ENCODE measurements at regions not wholly inside any gene's neighbourhood (a gene's known extent, or its start where the extent isn't known, plus 50 kb on each side); places are given as distances from the start of the nearest gene placed in this dataset.

DNA sequence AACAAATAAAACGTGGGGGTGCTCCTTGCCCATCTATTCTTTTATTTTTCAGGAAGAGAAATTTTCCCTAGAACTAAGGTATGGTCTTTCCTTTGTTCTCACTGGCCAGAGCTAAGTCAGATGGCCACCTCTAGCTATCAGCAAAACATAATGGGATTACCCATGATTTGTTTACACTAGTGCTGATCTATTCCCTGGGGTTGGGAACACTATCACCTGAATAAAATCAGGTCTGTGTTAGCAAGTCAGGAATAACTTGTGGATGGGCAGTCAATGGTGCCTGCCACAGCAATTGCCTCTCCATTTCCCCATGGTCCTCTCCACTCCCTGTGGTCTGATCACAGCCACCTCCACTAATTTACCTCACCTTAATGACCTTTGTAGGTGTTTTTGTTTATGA lies 181.7 kb upstream of the CADPS start:
- CTCF ChIA-PET (ENCODE audit: low intra/inter-chr PET ratio, low total read pairs) = no interaction called here
- no peak for FAIRE-seq
- WGBS (ENCODE audit: low lambda C conversion rate) = 0% methylated on average over 1 of the region's 1 CpG

More for the DNA sequence above, 181.7 kb upstream of the CADPS start:
- no peak overlapping the region for H3K27ac ChIP-seq (ENCODE audit: extremely low read length, insufficient read depth, low read length)
- no peak overlapping the region for H3K4me2 ChIP-seq (ENCODE audit: low read depth, low read length)
- POLR2A ChIA-PET = no interaction called here
- DNase-seq (ENCODE audit: low spot score) (no peak), ATAC-seq (no peak)
- H3K27me3 ChIP-seq (ENCODE audit: control insufficient read depth in 1 of 2, insufficient read depth in 2 of 2, low read length in 2 of 2) = no peaks in the 10 kb centered on the region
- no peak overlapping the region for H3K9ac ChIP-seq (ENCODE audit: insufficient read depth, low read depth, low read length)
- no TSS peak for BruUV-seq (replicated peaks)
- no peaks in the 10 kb centered on the region for H3K9me3 ChIP-seq (ENCODE audit: low read length)
- H4K20me1 ChIP-seq (ENCODE audit: insufficient read depth, low read length) = no peaks in the 10 kb centered on the region
- no peak overlapping the region for H3K4me3 ChIP-seq (replicated peaks in 1 of 3; ENCODE audit: insufficient read depth in 1 of 3, low read depth in 2 of 3, low read length in 3 of 3)
- TF ChIP-seq ATAD3A (CRISPR knock-in tag; IDR thresholded peaks at IDR 0.05) (no peak), ZNF710 (CRISPR knock-in tag; IDR thresholded peaks at IDR 0.05; ENCODE audit: borderline replicate concordance) (no peak), TBP (CRISPR knock-in tag; IDR thresholded peaks at IDR 0.05) (no peak), SALL1 (CRISPR knock-in tag; IDR thresholded peaks at IDR 0.05) (no peak), ZBTB7A (CRISPR knock-in tag; IDR thresholded peaks at IDR 0.05) (no peak), SMAD3 (CRISPR knock-in tag; IDR thresholded peaks at IDR 0.05) (no peak), SP2 (CRISPR knock-in tag; IDR thresholded peaks at IDR 0.05) (no peak), RNF2 (conservative IDR thresholded peaks at IDR 0.05; ENCODE audit: low read depth) (no peak), SIN3A (IDR thresholded peaks at IDR 0.05; ENCODE audit: borderline replicate concordance, low read depth, low read length) (no peak), SETDB1 (CRISPR knock-in tag; IDR thresholded peaks at IDR 0.05; ENCODE audit: borderline replicate concordance) (no peak)
- TF ChIP-seq, protein P1, sequence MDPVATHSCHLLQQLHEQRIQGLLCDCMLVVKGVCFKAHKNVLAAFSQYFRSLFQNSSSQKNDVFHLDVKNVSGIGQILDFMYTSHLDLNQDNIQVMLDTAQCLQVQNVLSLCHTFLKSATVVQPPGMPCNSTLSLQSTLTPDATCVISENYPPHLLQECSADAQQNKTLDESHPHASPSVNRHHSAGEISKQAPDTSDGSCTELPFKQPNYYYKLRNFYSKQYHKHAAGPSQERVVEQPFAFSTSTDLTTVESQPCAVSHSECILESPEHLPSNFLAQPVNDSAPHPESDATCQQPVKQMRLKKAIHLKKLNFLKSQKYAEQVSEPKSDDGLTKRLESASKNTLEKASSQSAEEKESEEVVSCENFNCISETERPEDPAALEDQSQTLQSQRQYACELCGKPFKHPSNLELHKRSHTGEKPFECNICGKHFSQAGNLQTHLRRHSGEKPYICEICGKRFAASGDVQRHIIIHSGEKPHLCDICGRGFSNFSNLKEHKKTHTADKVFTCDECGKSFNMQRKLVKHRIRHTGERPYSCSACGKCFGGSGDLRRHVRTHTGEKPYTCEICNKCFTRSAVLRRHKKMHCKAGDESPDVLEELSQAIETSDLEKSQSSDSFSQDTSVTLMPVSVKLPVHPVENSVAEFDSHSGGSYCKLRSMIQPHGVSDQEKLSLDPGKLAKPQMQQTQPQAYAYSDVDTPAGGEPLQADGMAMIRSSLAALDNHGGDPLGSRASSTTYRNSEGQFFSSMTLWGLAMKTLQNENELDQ (CRISPR knock-in tag; IDR thresholded peaks at IDR 0.05; ENCODE audit: borderline replicate concordance) = no peak
- TF ChIP-seq, protein P2, sequence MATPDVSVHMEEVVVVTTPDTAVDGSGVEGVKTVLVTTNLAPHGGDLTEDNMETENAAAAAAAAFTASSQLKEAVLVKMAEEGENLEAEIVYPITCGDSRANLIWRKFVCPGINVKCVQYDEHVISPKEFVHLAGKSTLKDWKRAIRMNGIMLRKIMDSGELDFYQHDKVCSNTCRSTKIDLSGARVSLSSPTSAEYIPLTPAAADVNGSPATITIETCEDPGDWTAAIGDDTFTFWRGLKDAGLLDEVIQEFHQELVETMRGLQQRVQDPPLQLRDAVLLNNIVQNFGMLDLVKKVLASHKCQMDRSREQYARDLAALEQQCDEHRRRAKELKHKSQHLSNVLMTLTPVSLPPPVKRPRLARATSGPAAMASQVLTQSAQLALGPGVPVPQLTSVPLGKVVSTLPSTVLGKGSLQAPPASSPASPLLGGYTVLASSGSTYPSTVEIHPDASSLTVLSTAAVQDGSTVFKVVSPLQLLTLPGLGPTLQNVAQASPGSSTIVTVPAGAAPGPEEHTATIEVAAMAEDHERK (CRISPR knock-in tag; IDR thresholded peaks at IDR 0.05; ENCODE audit: low read depth) = no peak
- no peaks in the 10 kb centered on the region for H3K79me2 ChIP-seq (ENCODE audit: insufficient read depth, low read length)
- intact Hi-C loops (cut with micrococcal nuclease; ENCODE audit: unreplicated experiment) (no loop called here), in situ Hi-C loops (cut with HindIII; ENCODE audit: extremely low pct_ligation_motif_present, low pct_unique_long_range_greater_than_20kb) (no loop called here)
- no peaks in the 10 kb centered on the region for H3K4me1 ChIP-seq (ENCODE audit: insufficient read depth, low read length)
- no peaks in the 10 kb centered on the region for H3K36me3 ChIP-seq (replicated peaks in 1 of 2; ENCODE audit: control insufficient read depth in 1 of 2, insufficient read depth in 2 of 2, low read length in 2 of 2)
- no peak overlapping the region for H2AFZ ChIP-seq (ENCODE audit: low read length)
